Liver (tissue), 8 donors: ENCODE measurements at regions not wholly inside any gene's neighbourhood (a gene's known extent, or its start where the extent isn't known, plus 50 kb on each side); places are given as distances from the start of the nearest gene placed in this dataset.

Experiments
- DNase-seq: peaks from one replicate; pipeline ENCODE4 v3.0.0-alpha.2; 2017; ENCODE audit warnings: low spot score
- H3K27ac ChIP-seq, 2 donors: one replicate each; pipeline ENCODE4 v1.7.0; 2013; ENCODE audit warnings: inconsistent platforms in 2 of 2, low read length in 2 of 2, control low read depth in 1 of 2, low read depth in 1 of 2, mild to moderate bottlenecking in 1 of 2
- H3K27me3 ChIP-seq, 4 donors: one replicate each; pipeline versions ENCODE4 v1.6.1 to v1.7.0; 2013; ENCODE audit warnings: low read length in 3 of 4, inconsistent platforms in 1 of 4, mild to moderate bottlenecking in 1 of 4, moderate library complexity in 1 of 4; ENCODE audit not compliant: control insufficient read depth in 4 of 4, insufficient read depth in 4 of 4
- H3K36me3 ChIP-seq, 4 donors: one replicate each; pipeline versions ENCODE4 v1.6.1 to v1.7.0; 2013; ENCODE audit warnings: low read length in 3 of 4, mild to moderate bottlenecking in 3 of 4, low read depth in 1 of 4, moderate library complexity in 1 of 4; ENCODE audit not compliant: control insufficient read depth in 4 of 4, insufficient read depth in 3 of 4
- H3K4me1 ChIP-seq, 4 donors: one replicate each; pipeline versions ENCODE4 v1.6.1 to v1.7.0; 2013; ENCODE audit warnings: low read length in 3 of 4, mild to moderate bottlenecking in 3 of 4, moderate library complexity in 1 of 4; ENCODE audit not compliant: control insufficient read depth in 4 of 4, insufficient read depth in 4 of 4
- H3K4me3 ChIP-seq, 3 donors: one replicate each; pipeline versions ENCODE4 v1.6.1 to v1.7.0; 2013; ENCODE audit warnings: low read length in 3 of 3, control low read depth in 1 of 3, low read depth in 1 of 3, mild to moderate bottlenecking in 1 of 3
- H3K9ac ChIP-seq, 2 donors: one replicate each; pipeline ENCODE4 v1.7.0; 2013; ENCODE audit warnings: low read length in 2 of 2, mild to moderate bottlenecking in 2 of 2, moderate library complexity in 2 of 2, control low read depth in 1 of 2, low read depth in 1 of 2
- H3K9me3 ChIP-seq, 4 donors: one replicate each; pipeline versions ENCODE4 v1.6.1 to v1.7.0; 2013; ENCODE audit warnings: low read length in 3 of 4; ENCODE audit not compliant: control insufficient read depth in 4 of 4
- EGR1 ChIP-seq, 2 donors: IDR thresholded peaks; 2 replicates each; pipeline ENCODE4 v1.6.1; 2016 to 2018; ENCODE audit warnings: antibody characterized with exemption in 2 of 2, low read depth in 2 of 2
- FOXA1 ChIP-seq: IDR thresholded peaks from 2 replicates; pipeline ENCODE4 v1.6.1; 2016; ENCODE audit warnings: antibody characterized with exemption
- FOXA2 ChIP-seq: IDR thresholded peaks from 2 replicates; pipeline ENCODE4 v1.6.1; 2016; ENCODE audit warnings: antibody characterized with exemption
- GABPA ChIP-seq, 2 donors: IDR thresholded peaks in 1 of 2; conservative IDR thresholded peaks in 1 of 2; 2 replicates each; pipeline ENCODE4 v1.6.1; 2016; ENCODE audit warnings: antibody characterized with exemption in 2 of 2, mild to moderate bottlenecking in 1 of 2, moderate library complexity in 1 of 2
- HNF4A ChIP-seq, 2 donors: conservative IDR thresholded peaks; 2 replicates each; pipeline ENCODE4 v1.6.1; 2016; ENCODE audit warnings: antibody characterized with exemption in 2 of 2, mild to moderate bottlenecking in 2 of 2
- HNF4G ChIP-seq: IDR thresholded peaks from 2 replicates; pipeline ENCODE4 v1.6.1; 2016; ENCODE audit warnings: antibody characterized with exemption
- NR2F2 ChIP-seq: IDR thresholded peaks from 2 replicates; pipeline ENCODE4 v1.6.1; 2016; ENCODE audit warnings: antibody characterized with exemption
- RAD21 ChIP-seq, 2 donors: IDR thresholded peaks; 2 replicates each; pipeline ENCODE4 v1.6.1; 2016; ENCODE audit warnings: antibody characterized with exemption in 2 of 2, mild to moderate bottlenecking in 2 of 2
- RXRA ChIP-seq, 2 donors: IDR thresholded peaks; 2 replicates each; pipeline ENCODE4 v1.6.1; 2017 to 2018; ENCODE audit warnings: antibody characterized with exemption in 2 of 2, mild to moderate bottlenecking in 1 of 2
- SP1 ChIP-seq: IDR thresholded peaks from 2 replicates; pipeline ENCODE4 v1.6.1; 2018; ENCODE audit warnings: antibody characterized with exemption, mild to moderate bottlenecking
- TAF1 ChIP-seq: conservative IDR thresholded peaks from 2 replicates; pipeline ENCODE4 v1.6.1; 2016; ENCODE audit warnings: antibody characterized with exemption, mild to moderate bottlenecking
- YY1 ChIP-seq: IDR thresholded peaks from 2 replicates; pipeline ENCODE4 v1.6.1; 2016; ENCODE audit warnings: antibody characterized with exemption, mild to moderate bottlenecking
- WGBS: extraction: QIAGEN DNeasy Blood & Tissue Kit; methylation state at CpG from one replicate; pipeline ENCODE4 v1.1.7; 2013; 5-methylcytosine and 5-hydroxymethylcytosine counted together
- TF ChIP-seq, protein P1 (sequence below): IDR thresholded peaks from 2 replicates; pipeline ENCODE4 v1.6.1; 2016; ENCODE audit warnings: antibody characterized with exemption
- TF ChIP-seq, protein P2 (sequence below): fragments of 150-350 bp; IDR thresholded peaks from 2 replicates; pipeline ENCODE4 v1.5.1; 2017; ENCODE audit warnings: improper control_type of control experiment, low read depth, low read length; ENCODE audit not compliant: missing input control
- TF ChIP-seq, protein P3 (sequence below): IDR thresholded peaks from 2 replicates; pipeline ENCODE4 v1.6.1; 2016; ENCODE audit warnings: antibody characterized with exemption, mild to moderate bottlenecking
- donor health status: healthy.
- donor health status: healthy.
- donor health status: healthy.
- donor health status: healthy.
- donor health status: healthy.

DNA sequence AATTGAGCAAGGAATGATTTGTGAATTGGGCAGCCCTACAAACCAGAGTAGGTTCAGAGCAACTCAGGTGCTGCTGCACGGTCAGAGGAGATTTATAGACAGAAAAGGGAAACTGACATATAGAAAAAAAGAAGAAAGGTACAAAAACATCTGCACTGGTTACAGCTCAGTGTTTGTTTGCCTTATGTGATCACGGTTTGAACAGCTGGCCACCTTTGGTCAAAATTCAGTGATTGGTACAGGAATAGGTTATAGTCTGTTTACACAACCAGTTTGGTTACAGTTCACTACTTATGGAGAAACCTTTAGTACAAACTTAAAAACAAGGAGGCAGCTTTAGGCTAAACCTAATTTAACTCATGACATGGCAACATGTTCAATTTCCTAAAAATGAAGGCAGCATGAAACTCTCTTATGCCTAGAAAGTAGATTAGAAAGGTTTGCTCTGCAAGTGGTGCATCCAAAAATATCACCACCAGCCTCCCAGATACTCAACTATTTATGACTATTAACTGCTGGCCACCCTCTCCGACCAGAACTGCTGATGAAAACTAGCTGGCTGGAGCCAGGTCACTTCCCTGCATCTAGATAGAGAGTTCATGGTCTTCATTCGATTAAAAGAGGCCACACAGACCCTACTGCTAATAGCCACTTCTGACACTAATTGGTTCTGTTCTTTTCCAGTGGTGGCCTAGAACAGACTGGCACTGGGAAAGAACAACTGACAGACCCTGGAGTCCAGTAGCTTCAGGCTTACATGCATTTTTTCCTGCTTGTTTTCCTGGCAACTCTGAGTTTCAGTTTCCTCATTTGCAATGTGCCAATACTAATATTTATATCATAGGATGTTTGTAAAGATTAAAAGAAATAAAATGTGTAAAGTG, 548.0 kb downstream of the CCSER2 start:
- Histone ChIP-seq H3K4me1 (peaks cover 0 to 11% (median 5%) of the 10 kb centered on the region in 4 donors), H3K9ac (no peak overlapping the region), H3K27me3 (no peaks in the 10 kb centered on the region), H3K4me3 (no peak overlapping the region), H3K27ac (peak overlapping the region in 1 of 2 donors; percentile 27), H3K36me3 (no peaks in the 10 kb centered on the region), H3K9me3 (no peaks in the 10 kb centered on the region)
- TF ChIP-seq RXRA (IDR thresholded peaks at IDR 0.05) (peak in 1 of 2 donors; percentile 56), HNF4G (no peak), SP1 (peak; percentile 39), HNF4A (conservative IDR thresholded peaks at IDR 0.05) (peak; percentile 59 to 76), YY1 (no peak), GABPA (IDR thresholded peaks at IDR 0.05 in 1 of 2, conservative IDR thresholded peaks at IDR 0.05 in 1 of 2) (no peak), FOXA2 (peak; percentile 71), RAD21 (IDR thresholded peaks at IDR 0.05) (no peak)
- TF ChIP-seq, protein P1, sequence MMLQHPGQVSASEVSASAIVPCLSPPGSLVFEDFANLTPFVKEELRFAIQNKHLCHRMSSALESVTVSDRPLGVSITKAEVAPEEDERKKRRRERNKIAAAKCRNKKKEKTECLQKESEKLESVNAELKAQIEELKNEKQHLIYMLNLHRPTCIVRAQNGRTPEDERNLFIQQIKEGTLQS, result no peak
- whole genome bisulfite sequencing, result 44% methylated on average over 4 of the region's 4 CpGs
- no peak for DNase-seq

DNA sequence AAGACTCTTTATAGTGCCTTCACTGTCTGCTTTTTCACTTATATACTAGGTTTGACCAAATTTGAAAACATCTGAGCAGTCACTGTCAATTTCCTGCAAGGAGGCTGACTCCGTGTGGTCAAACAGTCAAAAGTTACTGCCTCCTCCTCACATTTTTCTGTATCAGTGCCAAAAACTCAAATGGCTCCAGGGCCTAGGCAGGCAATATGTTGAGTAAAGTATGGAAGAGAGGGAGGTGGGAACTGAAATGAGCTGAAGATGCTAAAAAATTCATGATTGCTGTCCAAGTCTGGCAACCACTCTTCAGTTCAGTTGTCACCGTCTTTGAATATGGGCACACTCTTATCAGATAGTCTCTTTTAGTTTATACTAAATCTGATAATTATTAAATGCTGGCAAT, 551.6 kb downstream of the CCSER2 start:
- no peaks in the 10 kb centered on the region for H3K9me3 ChIP-seq
- no peaks in the 10 kb centered on the region for H3K27me3 ChIP-seq
- H3K9ac ChIP-seq, result no peak overlapping the region
- no peaks in the 10 kb centered on the region for H3K36me3 ChIP-seq
- no peak overlapping the region for H3K4me3 ChIP-seq
- peaks cover 0 to 15% (median 5%) of the 10 kb centered on the region in 4 donors for H3K4me1 ChIP-seq
- WGBS, result 87% methylated on average over 2 of the region's 2 CpGs
- TF ChIP-seq, protein P2, sequence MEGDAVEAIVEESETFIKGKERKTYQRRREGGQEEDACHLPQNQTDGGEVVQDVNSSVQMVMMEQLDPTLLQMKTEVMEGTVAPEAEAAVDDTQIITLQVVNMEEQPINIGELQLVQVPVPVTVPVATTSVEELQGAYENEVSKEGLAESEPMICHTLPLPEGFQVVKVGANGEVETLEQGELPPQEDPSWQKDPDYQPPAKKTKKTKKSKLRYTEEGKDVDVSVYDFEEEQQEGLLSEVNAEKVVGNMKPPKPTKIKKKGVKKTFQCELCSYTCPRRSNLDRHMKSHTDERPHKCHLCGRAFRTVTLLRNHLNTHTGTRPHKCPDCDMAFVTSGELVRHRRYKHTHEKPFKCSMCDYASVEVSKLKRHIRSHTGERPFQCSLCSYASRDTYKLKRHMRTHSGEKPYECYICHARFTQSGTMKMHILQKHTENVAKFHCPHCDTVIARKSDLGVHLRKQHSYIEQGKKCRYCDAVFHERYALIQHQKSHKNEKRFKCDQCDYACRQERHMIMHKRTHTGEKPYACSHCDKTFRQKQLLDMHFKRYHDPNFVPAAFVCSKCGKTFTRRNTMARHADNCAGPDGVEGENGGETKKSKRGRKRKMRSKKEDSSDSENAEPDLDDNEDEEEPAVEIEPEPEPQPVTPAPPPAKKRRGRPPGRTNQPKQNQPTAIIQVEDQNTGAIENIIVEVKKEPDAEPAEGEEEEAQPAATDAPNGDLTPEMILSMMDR, result no peak
- TF ChIP-seq, protein P3, sequence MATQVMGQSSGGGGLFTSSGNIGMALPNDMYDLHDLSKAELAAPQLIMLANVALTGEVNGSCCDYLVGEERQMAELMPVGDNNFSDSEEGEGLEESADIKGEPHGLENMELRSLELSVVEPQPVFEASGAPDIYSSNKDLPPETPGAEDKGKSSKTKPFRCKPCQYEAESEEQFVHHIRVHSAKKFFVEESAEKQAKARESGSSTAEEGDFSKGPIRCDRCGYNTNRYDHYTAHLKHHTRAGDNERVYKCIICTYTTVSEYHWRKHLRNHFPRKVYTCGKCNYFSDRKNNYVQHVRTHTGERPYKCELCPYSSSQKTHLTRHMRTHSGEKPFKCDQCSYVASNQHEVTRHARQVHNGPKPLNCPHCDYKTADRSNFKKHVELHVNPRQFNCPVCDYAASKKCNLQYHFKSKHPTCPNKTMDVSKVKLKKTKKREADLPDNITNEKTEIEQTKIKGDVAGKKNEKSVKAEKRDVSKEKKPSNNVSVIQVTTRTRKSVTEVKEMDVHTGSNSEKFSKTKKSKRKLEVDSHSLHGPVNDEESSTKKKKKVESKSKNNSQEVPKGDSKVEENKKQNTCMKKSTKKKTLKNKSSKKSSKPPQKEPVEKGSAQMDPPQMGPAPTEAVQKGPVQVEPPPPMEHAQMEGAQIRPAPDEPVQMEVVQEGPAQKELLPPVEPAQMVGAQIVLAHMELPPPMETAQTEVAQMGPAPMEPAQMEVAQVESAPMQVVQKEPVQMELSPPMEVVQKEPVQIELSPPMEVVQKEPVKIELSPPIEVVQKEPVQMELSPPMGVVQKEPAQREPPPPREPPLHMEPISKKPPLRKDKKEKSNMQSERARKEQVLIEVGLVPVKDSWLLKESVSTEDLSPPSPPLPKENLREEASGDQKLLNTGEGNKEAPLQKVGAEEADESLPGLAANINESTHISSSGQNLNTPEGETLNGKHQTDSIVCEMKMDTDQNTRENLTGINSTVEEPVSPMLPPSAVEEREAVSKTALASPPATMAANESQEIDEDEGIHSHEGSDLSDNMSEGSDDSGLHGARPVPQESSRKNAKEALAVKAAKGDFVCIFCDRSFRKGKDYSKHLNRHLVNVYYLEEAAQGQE, result no peak
- TF ChIP-seq YY1 (no peak), NR2F2 (no peak), SP1 (no peak), GABPA (IDR thresholded peaks at IDR 0.05 in 1 of 2, conservative IDR thresholded peaks at IDR 0.05 in 1 of 2) (no peak), TAF1 (no peak), RAD21 (IDR thresholded peaks at IDR 0.05) (no peak), EGR1 (IDR thresholded peaks at IDR 0.05; ENCODE audit: low read depth in 2 of 2) (no peak), HNF4A (conservative IDR thresholded peaks at IDR 0.05) (no peak), RXRA (IDR thresholded peaks at IDR 0.05) (no peak), FOXA1 (no peak)
- DNase-seq, result no peak
- no peak overlapping the region for H3K27ac ChIP-seq
